ENCODE measurements at regions not wholly inside any gene's neighbourhood (a gene's known extent, or its start where the extent isn't known, plus 50 kb on each side); places are given as distances from the start of the nearest gene placed in this dataset.

DNA sequence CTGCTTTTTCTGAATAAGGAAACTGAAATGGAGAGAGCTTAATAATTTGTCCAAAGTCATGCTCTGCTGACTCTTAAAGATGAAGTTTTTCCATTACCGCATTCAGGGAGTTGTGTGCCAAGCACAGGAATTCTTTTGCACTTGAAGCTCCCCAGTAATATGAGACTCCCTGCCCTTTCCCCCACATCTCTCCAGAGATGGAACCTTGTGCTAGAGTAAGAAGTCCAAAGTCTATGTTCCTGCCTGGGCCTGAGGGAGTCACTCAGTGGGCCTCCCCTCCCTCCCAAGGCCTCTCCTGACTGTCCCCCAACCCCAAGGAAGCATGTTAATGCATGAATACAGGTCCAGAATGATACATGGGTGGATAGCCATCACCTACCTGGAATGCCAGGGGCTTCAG lies 173.3 kb upstream of the SEMA6A start:
- TF ChIP-seq JUN (IDR thresholded peaks at IDR 0.05; ENCODE audit: borderline replicate concordance, insufficient read depth, insufficient read length, low read depth) (no peak), POLR2A (IDR thresholded peaks at IDR 0.05; ENCODE audit: low read depth, low read length) (no peak), EZH2 (IDR thresholded peaks at IDR 0.05; ENCODE audit: borderline replicate concordance, low read depth, low read length, severe bottlenecking) (no peak), MYC (IDR thresholded peaks at IDR 0.05; ENCODE audit: low read depth, low read length) (no peak), POLR2AphosphoS5 (IDR thresholded peaks at IDR 0.05; ENCODE audit: insufficient read depth, low read depth, low read length) (no peak)
- TF ChIP-seq, protein P1, sequence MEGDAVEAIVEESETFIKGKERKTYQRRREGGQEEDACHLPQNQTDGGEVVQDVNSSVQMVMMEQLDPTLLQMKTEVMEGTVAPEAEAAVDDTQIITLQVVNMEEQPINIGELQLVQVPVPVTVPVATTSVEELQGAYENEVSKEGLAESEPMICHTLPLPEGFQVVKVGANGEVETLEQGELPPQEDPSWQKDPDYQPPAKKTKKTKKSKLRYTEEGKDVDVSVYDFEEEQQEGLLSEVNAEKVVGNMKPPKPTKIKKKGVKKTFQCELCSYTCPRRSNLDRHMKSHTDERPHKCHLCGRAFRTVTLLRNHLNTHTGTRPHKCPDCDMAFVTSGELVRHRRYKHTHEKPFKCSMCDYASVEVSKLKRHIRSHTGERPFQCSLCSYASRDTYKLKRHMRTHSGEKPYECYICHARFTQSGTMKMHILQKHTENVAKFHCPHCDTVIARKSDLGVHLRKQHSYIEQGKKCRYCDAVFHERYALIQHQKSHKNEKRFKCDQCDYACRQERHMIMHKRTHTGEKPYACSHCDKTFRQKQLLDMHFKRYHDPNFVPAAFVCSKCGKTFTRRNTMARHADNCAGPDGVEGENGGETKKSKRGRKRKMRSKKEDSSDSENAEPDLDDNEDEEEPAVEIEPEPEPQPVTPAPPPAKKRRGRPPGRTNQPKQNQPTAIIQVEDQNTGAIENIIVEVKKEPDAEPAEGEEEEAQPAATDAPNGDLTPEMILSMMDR (IDR thresholded peaks at IDR 0.05; ENCODE audit: extremely low read depth in 1 of 2, insufficient read depth in 1 of 2, low read depth in 1 of 2, low read length in 2 of 2) = no peak
- TF ChIP-seq, protein P2, sequence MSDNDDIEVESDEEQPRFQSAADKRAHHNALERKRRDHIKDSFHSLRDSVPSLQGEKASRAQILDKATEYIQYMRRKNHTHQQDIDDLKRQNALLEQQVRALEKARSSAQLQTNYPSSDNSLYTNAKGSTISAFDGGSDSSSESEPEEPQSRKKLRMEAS (IDR thresholded peaks at IDR 0.05; ENCODE audit: insufficient read depth, insufficient read length) = no peak
